H1 (cell line): ENCODE measurements at regions not wholly inside any gene's neighbourhood (a gene's known extent, or its start where the extent isn't known, plus 50 kb on each side); places are given as distances from the start of the nearest gene placed in this dataset.

Experiments used
- CTCF ChIP-seq, 3 experiments: IDR thresholded peaks; 1 replicate in 2 of 3; 2 replicates in 1 of 3; pipeline versions ENCODE4 v1.5.1 to v1.6.1; 2011; ENCODE audit warnings: low read length in 3 of 3, mild to moderate bottlenecking in 3 of 3, inconsistent platforms in 2 of 3, low read depth in 1 of 3, moderate library complexity in 1 of 3; ENCODE audit not compliant: insufficient read depth in 1 of 3; ENCODE audit errors: control extremely low read depth in 1 of 3
- NANOG ChIP-seq: IDR thresholded peaks from 2 replicates; pipeline ENCODE4 v1.6.1; 2011; ENCODE audit warnings: low read length, low read depth, mild to moderate bottlenecking, inconsistent platforms; ENCODE audit not compliant: insufficient read depth, poor library complexity, severe bottlenecking
- SUZ12 ChIP-seq: fragments of 200-600 bp; sonication (generic); IDR thresholded peaks from 2 replicates; pipeline ENCODE4 v1.6.1; 2012; ENCODE audit warnings: mild to moderate bottlenecking, inconsistent platforms, low read length, moderate library complexity, mixed read lengths

- TF ChIP-seq CTCF (IDR thresholded peaks at IDR 0.05; ENCODE audit: control extremely low read depth in 1 of 3, insufficient read depth in 1 of 3, low read depth in 1 of 3, low read length in 3 of 3), result no peak
- no peak for TF ChIP-seq SUZ12
- no peak for TF ChIP-seq NANOG
These were observed 740.9 kb downstream of the GALC start for GRCh38 chr14:87252103-87252502.
